ENCODE measurements at regions not wholly inside any gene's neighbourhood (a gene's known extent, or its start where the extent isn't known, plus 50 kb on each side); places are given as distances from the start of the nearest gene placed in this dataset.

GRCh38 chr9:81137976-81138568 is 551.3 kb downstream of the TLE1 start:
- no peaks in the 10 kb centered on the region for H3K4me1 Mint-ChIP-seq (ENCODE audit: insufficient read depth, unreplicated experiment)
- no TSS peak for BruUV-seq (replicated peaks)
- H3K4me3 Mint-ChIP-seq (ENCODE audit: unreplicated experiment), result no peak overlapping the region
- TF ChIP-seq CTCF (IDR thresholded peaks at IDR 0.05; ENCODE audit: unreplicated experiment), result no peak
- DNase-seq (ENCODE audit: unreplicated experiment), result no peak
- CTCF ChIA-PET, result interaction anchor here (0.8 kb wide), 1 partner anchor 719 kb away, joined by 3 read pairs; no protein-coding TSS in a partner anchor
- no peaks in the 10 kb centered on the region for H3K9me3 Mint-ChIP-seq (ENCODE audit: unreplicated experiment)
- peaks cover 11% of the 10 kb centered on the region for H3K27me3 Mint-ChIP-seq (ENCODE audit: insufficient read depth, unreplicated experiment)
- H3K36me3 Mint-ChIP-seq (ENCODE audit: insufficient read depth, unreplicated experiment), result peaks cover 6% of the 10 kb centered on the region
- intact Hi-C loops (cut with micrococcal nuclease), result no loop called here
- H3K27ac Mint-ChIP-seq (ENCODE audit: low read depth, unreplicated experiment), result no peak overlapping the region
- POLR2A ChIA-PET, result no interaction called here

- Mint-ChIP-seq H3K27ac (ENCODE audit: low read depth, unreplicated experiment) (no peak overlapping the region), H3K36me3 (ENCODE audit: insufficient read depth, unreplicated experiment) (no peaks in the 10 kb centered on the region), H3K4me3 (ENCODE audit: unreplicated experiment) (no peak overlapping the region), H3K4me1 (ENCODE audit: insufficient read depth, unreplicated experiment) (no peaks in the 10 kb centered on the region), H3K27me3 (ENCODE audit: insufficient read depth, unreplicated experiment) (no peaks in the 10 kb centered on the region), H3K9me3 (ENCODE audit: unreplicated experiment) (no peaks in the 10 kb centered on the region)
- CTCF ChIA-PET, result interaction anchor here (0.5 kb wide), 1 partner anchor 999 kb away, joined by 3 read pairs; no protein-coding TSS in a partner anchor
- no peak for DNase-seq (ENCODE audit: unreplicated experiment)
- intact Hi-C loops (cut with micrococcal nuclease), result no loop called here
- no peak for TF ChIP-seq CTCF (IDR thresholded peaks at IDR 0.05; ENCODE audit: unreplicated experiment)
- POLR2A ChIA-PET, result no interaction called here
- BruUV-seq (replicated peaks), result no TSS peak
Observed at GRCh38 chr9:81132796-81133195, 556.6 kb downstream of the TLE1 start.

GRCh38 chr9:81132318-81132717 is 557.0 kb downstream of the TLE1 start:
- TF ChIP-seq CTCF (IDR thresholded peaks at IDR 0.05; ENCODE audit: unreplicated experiment), result no peak
- no TSS peak for BruUV-seq (replicated peaks)
- Mint-ChIP-seq H3K4me1 (ENCODE audit: insufficient read depth, unreplicated experiment) (no peaks in the 10 kb centered on the region), H3K27ac (ENCODE audit: low read depth, unreplicated experiment) (no peak overlapping the region), H3K4me3 (ENCODE audit: unreplicated experiment) (no peak overlapping the region), H3K27me3 (ENCODE audit: insufficient read depth, unreplicated experiment) (no peaks in the 10 kb centered on the region), H3K36me3 (ENCODE audit: insufficient read depth, unreplicated experiment) (no peaks in the 10 kb centered on the region), H3K9me3 (ENCODE audit: unreplicated experiment) (no peaks in the 10 kb centered on the region)
- intact Hi-C loops (cut with micrococcal nuclease), result no loop called here
- ChIA-PET POLR2A (no interaction called here), CTCF (interaction anchor here (0.5 kb wide), 1 partner anchor 999 kb away, joined by 3 read pairs; no protein-coding TSS in a partner anchor)
- DNase-seq (ENCODE audit: unreplicated experiment), result no peak

GRCh38 chr9:81128701-81129100 is 560.6 kb downstream of the TLE1 start:
- Mint-ChIP-seq H3K27me3 (ENCODE audit: insufficient read depth, unreplicated experiment) (no peaks in the 10 kb centered on the region), H3K4me1 (ENCODE audit: insufficient read depth, unreplicated experiment) (peaks cover 11% of the 10 kb centered on the region), H3K9me3 (ENCODE audit: unreplicated experiment) (no peaks in the 10 kb centered on the region), H3K27ac (ENCODE audit: low read depth, unreplicated experiment) (no peak overlapping the region), H3K36me3 (ENCODE audit: insufficient read depth, unreplicated experiment) (no peaks in the 10 kb centered on the region), H3K4me3 (ENCODE audit: unreplicated experiment) (no peak overlapping the region)
- ChIA-PET POLR2A (no interaction called here), CTCF (no interaction called here)
- no TSS peak for BruUV-seq (replicated peaks)
- TF ChIP-seq CTCF (IDR thresholded peaks at IDR 0.05; ENCODE audit: unreplicated experiment), result no peak
- intact Hi-C loops (cut with micrococcal nuclease), result no loop called here
- DNase-seq (ENCODE audit: unreplicated experiment), result no peak

Measured in MCF 10A (cell line).